C4-2B (cell line): ENCODE measurements at regions not wholly inside any gene's neighbourhood (a gene's known extent, or its start where the extent isn't known, plus 50 kb on each side); places are given as distances from the start of the nearest gene placed in this dataset.

ENCODE experiments used
- H3K27ac ChIP-seq: fragments of 450-650 bp; 2 replicates; pipeline ENCODE4 v1.5.1; 2017
- ZFX ChIP-seq: fragments of 450-650 bp; IDR thresholded peaks from 2 replicates; pipeline ENCODE4 v1.6.1; 2017
- TF ChIP-seq, protein P1 (sequence below): fragments of 450-650 bp; conservative IDR thresholded peaks from 2 replicates; pipeline ENCODE4 v1.5.1; 2017; ENCODE audit warnings: mild to moderate bottlenecking

DNA sequence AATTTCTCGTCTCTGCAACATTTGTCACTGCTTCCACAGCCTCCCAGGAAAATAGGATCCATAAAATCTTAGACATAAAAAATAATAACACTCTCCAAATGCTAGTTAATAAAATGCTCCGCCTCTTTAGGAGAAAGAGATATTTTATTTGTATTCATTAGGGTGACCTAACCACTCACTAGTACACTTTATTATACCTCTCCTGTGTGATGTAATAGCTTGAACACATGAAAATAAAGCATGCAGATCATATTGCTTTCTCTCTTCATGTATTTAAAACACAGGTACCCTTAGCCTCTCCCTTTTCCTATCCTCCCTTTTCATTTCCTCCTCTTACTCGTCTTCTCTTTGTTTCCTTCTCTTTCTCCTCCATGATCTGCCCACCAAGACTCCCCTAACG, 694.2 kb downstream of the EPHA4 start:
- TF ChIP-seq ZFX, result no peak
- TF ChIP-seq, protein P1, sequence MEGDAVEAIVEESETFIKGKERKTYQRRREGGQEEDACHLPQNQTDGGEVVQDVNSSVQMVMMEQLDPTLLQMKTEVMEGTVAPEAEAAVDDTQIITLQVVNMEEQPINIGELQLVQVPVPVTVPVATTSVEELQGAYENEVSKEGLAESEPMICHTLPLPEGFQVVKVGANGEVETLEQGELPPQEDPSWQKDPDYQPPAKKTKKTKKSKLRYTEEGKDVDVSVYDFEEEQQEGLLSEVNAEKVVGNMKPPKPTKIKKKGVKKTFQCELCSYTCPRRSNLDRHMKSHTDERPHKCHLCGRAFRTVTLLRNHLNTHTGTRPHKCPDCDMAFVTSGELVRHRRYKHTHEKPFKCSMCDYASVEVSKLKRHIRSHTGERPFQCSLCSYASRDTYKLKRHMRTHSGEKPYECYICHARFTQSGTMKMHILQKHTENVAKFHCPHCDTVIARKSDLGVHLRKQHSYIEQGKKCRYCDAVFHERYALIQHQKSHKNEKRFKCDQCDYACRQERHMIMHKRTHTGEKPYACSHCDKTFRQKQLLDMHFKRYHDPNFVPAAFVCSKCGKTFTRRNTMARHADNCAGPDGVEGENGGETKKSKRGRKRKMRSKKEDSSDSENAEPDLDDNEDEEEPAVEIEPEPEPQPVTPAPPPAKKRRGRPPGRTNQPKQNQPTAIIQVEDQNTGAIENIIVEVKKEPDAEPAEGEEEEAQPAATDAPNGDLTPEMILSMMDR, result no peak
- no peak overlapping the region for H3K27ac ChIP-seq

GRCh38 chr2:220880623-220881596, 691.2 kb downstream of the EPHA4 start:
- TF ChIP-seq, protein P1, result no peak
- TF ChIP-seq ZFX, result no peak
- H3K27ac ChIP-seq, result no peak overlapping the region

DNA sequence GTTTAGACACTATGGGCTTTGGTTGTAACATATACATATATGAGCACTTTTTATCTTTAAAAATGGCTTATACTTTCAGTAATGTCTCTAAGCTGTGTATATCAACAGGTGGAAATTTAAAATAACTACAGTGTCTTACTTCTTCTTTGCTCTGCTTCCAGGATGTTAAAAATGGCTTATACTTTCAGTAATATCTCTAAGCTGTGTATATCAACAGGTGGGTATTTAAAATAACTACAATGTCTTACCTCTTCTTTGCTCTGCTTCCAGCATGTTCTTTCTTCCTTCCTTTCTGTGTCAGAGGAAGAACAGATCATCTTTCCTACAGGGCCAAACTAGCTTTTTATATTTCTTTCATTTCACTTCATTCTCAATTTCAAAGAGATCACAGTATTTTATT, 689.6 kb downstream of the EPHA4 start:
- no peak overlapping the region for H3K27ac ChIP-seq
- TF ChIP-seq, protein P1, result no peak
- TF ChIP-seq ZFX, result no peak

DNA sequence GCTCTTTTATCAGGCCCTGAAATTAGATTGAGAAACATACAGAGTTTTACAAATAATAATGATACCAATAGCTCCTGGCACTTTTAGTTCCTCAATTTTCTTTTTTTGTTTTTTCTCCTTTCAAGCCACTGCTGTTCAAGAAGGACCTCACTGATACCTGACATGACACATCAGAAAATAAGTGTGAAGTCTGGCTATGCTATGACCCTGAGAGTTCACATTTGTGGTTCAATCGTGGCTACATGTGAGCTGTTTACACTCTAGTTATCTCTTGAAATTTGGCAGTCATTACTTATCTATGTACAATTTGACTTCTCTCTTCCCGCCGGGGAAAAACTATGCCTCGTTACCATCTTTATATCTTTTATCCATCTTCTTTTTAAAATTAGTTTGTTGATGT, 686.5 kb downstream of the EPHA4 start:
- no peak overlapping the region for H3K27ac ChIP-seq
- TF ChIP-seq ZFX, result no peak
- TF ChIP-seq, protein P1, result no peak

DNA sequence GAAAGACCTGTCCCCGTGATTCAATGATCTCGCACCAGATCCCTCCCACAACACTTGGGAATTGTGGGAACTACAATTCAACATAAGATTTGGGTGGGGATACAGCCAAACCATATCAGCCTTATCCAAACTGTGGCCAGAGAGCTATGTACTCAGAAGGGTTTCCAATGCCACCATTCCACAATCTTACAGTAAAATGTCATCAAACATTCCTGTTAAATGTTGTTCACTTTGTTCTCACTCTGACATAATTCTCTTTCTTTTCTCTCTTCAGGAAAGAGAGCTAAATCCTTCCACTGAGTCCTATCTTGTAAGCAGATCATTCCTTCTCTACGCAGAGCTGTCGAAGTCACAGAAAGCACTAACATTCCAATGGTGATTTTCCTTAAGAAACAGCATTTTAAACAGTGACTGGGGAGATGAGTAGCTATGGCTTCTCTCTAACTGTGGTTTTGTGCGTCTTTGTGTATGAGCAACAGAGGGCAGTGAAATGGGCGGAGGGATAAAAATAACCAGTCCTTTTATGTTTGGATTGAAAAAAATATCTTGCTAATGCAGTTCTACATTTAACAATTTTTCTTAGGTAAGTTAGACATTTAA, 684.7 kb downstream of the EPHA4 start:
- no peak overlapping the region for H3K27ac ChIP-seq
- TF ChIP-seq ZFX, result no peak
- TF ChIP-seq, protein P1, result no peak

DNA sequence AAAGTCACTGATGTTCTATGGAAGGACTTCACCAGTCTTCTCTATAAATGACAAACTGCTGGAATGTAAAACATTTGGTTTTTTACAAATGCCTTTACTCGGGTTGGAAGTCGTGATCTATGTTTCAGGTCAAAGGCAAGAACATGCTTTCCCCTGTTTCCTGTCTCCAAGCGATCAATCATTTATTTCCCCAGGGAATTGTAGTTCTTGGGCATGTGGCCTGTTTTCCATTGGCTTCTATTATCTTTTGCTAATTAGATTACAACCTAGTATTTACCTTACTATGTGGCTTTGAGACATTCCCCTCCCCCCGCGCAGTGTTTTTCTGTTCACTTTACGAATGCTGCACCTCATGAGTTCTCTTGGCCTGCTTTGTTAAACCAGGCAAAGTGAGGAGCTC, 684.2 kb downstream of the EPHA4 start:
- H3K27ac ChIP-seq, result no peak overlapping the region
- TF ChIP-seq, protein P1, result no peak
- TF ChIP-seq ZFX, result no peak

- TF ChIP-seq ZFX, result no peak
- H3K27ac ChIP-seq, result no peak overlapping the region
Measured at GRCh38 chr2:220890931-220891330, 681.2 kb downstream of the EPHA4 start.
